NCI-H146 treated with DMSO at 0.1 percent for 48 hours (cell line): ENCODE measurements at regions not wholly inside any gene's neighbourhood (a gene's known extent, or its start where the extent isn't known, plus 50 kb on each side); places are given as distances from the start of the nearest gene placed in this dataset.

Experiments
- DNase-seq: peaks from one replicate; lab custom pipeline; 2025; ENCODE audit not compliant: unreplicated experiment; lab: John Stamatoyannopoulos, UW

DNA sequence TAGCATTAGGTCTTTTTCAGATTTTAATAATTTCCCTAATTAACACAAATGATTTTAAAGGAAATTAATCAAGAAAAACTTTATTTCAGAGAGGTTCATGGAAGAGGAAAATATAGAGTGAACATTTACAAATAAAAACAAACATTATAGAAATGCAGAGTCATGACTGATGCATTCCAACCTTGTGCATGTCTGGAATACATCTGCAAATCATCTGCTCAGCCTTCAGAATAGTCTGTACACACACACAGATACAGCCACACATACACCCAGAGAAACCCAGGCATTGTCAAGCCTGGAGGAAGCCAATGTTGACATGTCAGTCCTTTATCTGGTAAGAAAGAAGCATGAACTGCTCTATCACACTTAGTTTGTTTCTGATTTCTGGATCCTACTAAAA is 61.3 kb upstream of the NFKB1 start:
- no peak for DNase-seq

DNA sequence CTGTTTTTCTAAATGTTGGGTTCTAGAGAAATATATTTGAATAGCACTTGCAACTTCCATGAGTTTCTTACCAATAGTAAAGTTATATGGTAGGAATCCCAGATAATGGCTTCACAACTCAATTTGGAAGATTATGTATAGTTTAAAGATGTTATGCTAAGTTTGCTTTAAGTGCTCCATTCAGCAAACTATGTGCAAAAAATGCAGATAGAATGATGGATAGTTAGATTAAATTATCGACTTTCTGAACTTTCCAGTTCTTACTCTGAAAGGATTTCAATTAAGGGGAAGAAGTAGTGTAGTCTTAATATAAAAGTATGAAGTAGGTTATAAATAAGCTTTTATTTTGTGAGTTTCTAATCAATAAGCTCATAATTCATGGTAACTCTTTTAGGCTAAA is 60.7 kb upstream of the NFKB1 start:
- DNase-seq = no peak

DNA sequence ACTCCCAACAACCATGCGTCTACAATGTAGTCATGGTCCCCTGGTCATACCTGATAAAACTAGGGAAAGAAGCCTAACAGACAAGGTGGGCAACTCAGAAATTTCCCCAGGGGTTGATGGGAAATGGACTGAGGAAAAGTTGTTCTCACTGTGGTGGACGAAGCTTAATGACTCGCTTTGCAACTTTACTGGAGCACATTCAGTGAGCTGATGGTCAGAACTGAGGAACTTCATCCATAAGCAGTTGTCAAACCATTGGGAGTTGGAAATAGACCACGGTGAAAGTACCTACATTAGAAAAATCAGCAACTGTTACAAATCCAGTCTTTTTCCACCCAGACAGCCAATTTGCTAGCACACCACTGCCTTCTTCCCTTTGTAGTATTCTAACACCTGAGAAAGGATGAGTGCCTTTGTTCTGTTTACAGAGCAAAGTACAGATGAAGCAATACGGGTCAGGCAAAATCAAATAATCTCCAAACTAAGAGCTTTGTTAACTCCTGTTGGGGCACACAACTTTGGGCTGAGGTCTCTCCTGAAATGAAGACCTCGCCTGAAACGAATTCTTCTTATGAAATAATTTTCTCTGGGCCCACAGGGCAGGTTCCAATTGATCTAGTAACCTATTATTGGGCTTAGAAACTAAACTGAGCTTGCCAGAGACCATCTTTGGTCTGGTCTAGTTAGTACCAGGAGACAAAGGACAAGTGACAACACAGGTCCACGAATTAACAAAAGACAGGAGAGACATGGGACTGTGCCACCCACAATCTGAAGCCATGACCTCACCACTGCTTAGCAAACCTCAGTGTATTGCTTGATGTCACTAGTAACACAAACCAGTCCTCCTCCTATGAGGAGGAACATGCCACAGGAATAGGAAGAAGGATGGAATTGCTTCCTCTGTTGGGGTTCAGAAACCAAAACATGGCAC is 58.9 kb upstream of the NFKB1 start:
- no peak for DNase-seq

GRCh38 chr4:102444752-102445151 is 56.4 kb upstream of the NFKB1 start:
- no peak for DNase-seq

DNA sequence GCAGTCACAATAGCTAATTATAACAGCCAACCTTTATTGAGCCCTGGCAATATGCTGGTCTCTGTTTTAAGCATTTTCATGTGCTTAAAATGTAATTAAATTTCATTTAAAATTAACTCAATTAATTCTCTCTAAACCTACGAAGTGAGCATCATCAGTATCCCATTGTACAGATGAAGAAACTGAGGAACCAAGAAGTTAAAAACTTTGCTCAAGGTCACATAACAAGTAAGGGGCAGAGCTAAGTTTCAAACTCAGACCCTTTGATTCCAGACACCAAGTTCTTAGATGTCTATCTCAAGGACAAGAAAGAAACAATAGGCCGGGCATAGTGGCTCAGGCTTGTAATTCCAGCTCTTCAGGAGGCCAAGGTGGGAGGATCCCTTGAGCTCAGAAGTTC is 55.9 kb upstream of the NFKB1 start:
- no peak for DNase-seq

GRCh38 chr4:102447413-102447812 is 53.7 kb upstream of the NFKB1 start:
- DNase-seq = no peak

DNA sequence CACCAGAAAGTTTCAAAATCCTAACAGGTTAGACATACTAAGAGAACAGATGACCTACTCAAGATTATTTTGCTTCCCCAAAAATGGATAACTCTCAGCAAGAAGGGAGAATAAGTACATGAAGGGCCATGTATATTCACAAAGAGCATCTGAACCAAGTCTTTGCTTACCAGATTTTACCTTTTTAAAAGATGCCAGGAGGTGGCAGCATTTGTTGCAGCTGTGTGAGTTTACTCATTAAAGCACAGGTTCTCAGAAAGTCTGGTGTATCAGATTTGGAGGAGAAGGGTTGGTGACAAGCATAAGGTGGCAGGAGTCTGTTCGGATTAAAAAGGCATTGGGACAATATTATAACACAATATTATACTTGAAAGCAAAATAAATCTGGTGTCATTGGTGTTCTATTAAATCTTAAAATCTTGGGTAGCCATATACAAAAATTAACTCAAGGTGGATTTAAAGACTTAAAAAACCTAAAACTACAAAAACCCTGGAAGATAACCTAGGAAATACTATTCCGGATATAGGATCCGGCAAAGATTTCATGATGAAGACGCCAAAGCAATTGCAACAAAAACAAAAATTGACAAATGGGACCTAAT is 51.3 kb upstream of the NFKB1 start:
- peak; percentile 8 for DNase-seq

DNA sequence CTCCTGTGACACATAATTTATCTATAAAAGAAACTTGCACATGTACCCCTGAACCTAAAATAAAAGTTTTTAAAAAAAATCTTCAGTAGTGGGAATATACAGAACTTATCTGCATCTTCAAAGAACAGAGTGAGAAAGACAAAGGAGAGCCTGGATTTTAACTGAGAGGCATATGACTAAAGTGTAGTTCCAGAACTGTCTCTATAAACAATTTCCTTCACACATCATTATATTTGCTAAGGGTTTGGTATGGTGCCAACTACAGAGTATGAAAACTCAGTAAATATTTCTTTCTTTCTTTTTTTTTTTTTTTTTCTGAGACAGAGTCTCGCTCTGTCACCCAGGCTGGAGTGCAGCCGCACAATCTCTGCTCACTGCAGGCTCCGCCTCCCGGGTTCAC is 49.9 kb upstream of the NFKB1 start:
- DNase-seq = no peak
